Brain microvascular endothelial cell (primary cell): ENCODE measurements at regions not wholly inside any gene's neighbourhood (a gene's known extent, or its start where the extent isn't known, plus 50 kb on each side); places are given as distances from the start of the nearest gene placed in this dataset.

Experiments
- DNase-seq: peaks from one replicate; pipeline ENCODE4 v3.0.0-alpha.2; 2020
- H3K27ac ChIP-seq: fragments of 250-450 bp; sonication (Bioruptor Pico); 2 replicates; pipeline ENCODE4 v1.5.1; 2020; ENCODE audit warnings: mild to moderate bottlenecking, moderate library complexity
- H3K27me3 ChIP-seq: fragments of 250-450 bp; sonication (Bioruptor Pico); replicated peaks from 2 replicates; pipeline ENCODE4 v1.5.1; 2020; ENCODE audit warnings: mild to moderate bottlenecking
- H3K36me3 ChIP-seq: fragments of 250-450 bp; sonication (Bioruptor Pico); replicated peaks from 2 replicates; pipeline ENCODE4 v1.5.1; 2020; ENCODE audit warnings: mild to moderate bottlenecking
- H3K4me3 ChIP-seq: 2 replicates; pipeline ENCODE4 v1.5.1; 2011; ENCODE audit warnings: low read depth, mild to moderate bottlenecking, control low read depth, low read length, moderate library complexity
- CTCF ChIP-seq: IDR thresholded peaks from 2 replicates; pipeline ENCODE4 v1.5.1; 2011; ENCODE audit warnings: low read depth, mild to moderate bottlenecking, moderate library complexity, low read length, control low read depth, inconsistent platforms; ENCODE audit errors: missing control alignments
- in situ Hi-C: cut with HindIII; loops from 2 replicates; pipeline ENCODE4 v1.10.0; 2017; ENCODE audit warnings: low sequenced_read_pairs, low pct_ligation_motif_present

GRCh38 chr17:70390049-70390448 lies 220.7 kb downstream of the KCNJ2 start:
- Histone ChIP-seq H3K27ac (no peak overlapping the region), H3K27me3 (no peaks in the 10 kb centered on the region), H3K4me3 (no peak overlapping the region), H3K36me3 (no peaks in the 10 kb centered on the region)
- no peak for TF ChIP-seq CTCF
- in situ Hi-C loops, result no loop called here
- DNase-seq, result no peak

GRCh38 chr17:70394473-70395232 lies 225.3 kb downstream of the KCNJ2 start:
- DNase-seq, result no peak
- TF ChIP-seq CTCF, result no peak
- no peak overlapping the region for H3K4me3 ChIP-seq
- in situ Hi-C loops, result no loop called here
- no peak overlapping the region for H3K27ac ChIP-seq
- H3K27me3 ChIP-seq, result no peaks in the 10 kb centered on the region
- H3K36me3 ChIP-seq, result no peaks in the 10 kb centered on the region

GRCh38 chr17:70405492-70406220 lies 236.3 kb downstream of the KCNJ2 start:
- Histone ChIP-seq H3K27ac (peak overlapping the region; percentile 44), H3K27me3 (no peaks in the 10 kb centered on the region), H3K36me3 (no peaks in the 10 kb centered on the region), H3K4me3 (no peak overlapping the region)
- peak; percentile 80 for DNase-seq
- in situ Hi-C loops, result no loop called here
- no peak for TF ChIP-seq CTCF

- no peaks in the 10 kb centered on the region for H3K27me3 ChIP-seq
- H3K4me3 ChIP-seq, result no peak overlapping the region
- TF ChIP-seq CTCF, result no peak
- no peaks in the 10 kb centered on the region for H3K36me3 ChIP-seq
- H3K27ac ChIP-seq, result no peak overlapping the region
- in situ Hi-C loops, result no loop called here
- no peak for DNase-seq
Observed at GRCh38 chr17:70407506-70407905, 238.2 kb downstream of the KCNJ2 start.

GRCh38 chr17:70408768-70409167 lies 239.4 kb downstream of the KCNJ2 start:
- H3K36me3 ChIP-seq, result no peaks in the 10 kb centered on the region
- DNase-seq, result no peak
- no peak overlapping the region for H3K27ac ChIP-seq
- no peak for TF ChIP-seq CTCF
- in situ Hi-C loops, result no loop called here
- no peak overlapping the region for H3K4me3 ChIP-seq
- H3K27me3 ChIP-seq, result no peaks in the 10 kb centered on the region
